IMR-90 (cell line): ENCODE measurements at regions not wholly inside any gene's neighbourhood (a gene's known extent, or its start where the extent isn't known, plus 50 kb on each side); places are given as distances from the start of the nearest gene placed in this dataset.

Experiments
- ATAC-seq: fragments of 200-7000 bp; cut with Tn5 transposase; 2 replicates; pipeline ENCODE4 v1.9.1; 2020; ENCODE audit warnings: low read depth, mild to moderate bottlenecking, moderate library complexity
- BruUV-seq: library from RNA; stranded (reverse); fragments of 400-500 nt; replicated peaks from 2 replicates; lab custom pipeline; 2021; lab: Mats Ljungman, UMichigan
- CTCF ChIA-PET: fragments of 300-600 bp; formaldehyde crosslinking; extraction: SDS; loops from one replicate; lab custom pipeline; 2021; ENCODE audit warnings: antibody characterized with exemption; lab: Yijun Ruan, JAX
- POLR2A ChIA-PET: fragments of 300-600 bp; sonication (Branson Sonifier 250); formaldehyde crosslinking; loops from one replicate; lab custom pipeline; 2022; ENCODE audit warnings: antibody characterized with exemption; ENCODE audit not compliant: unreplicated experiment; lab: Charles Lee
- DNase-seq: peaks from one replicate; pipeline ENCODE4 v3.0.0; 2013
- H2AFZ ChIP-seq: replicated peaks from 2 replicates; pipeline ENCODE3; 2013; ENCODE audit warnings: low read length, mild to moderate bottlenecking; ENCODE audit not compliant: poor library complexity
- H2AK5ac ChIP-seq: 2 replicates; pipeline ENCODE4 v1.6.1; 2013; ENCODE audit warnings: low read depth, low read length, inconsistent platforms
- H2AK9ac ChIP-seq: replicated peaks from 2 replicates; pipeline ENCODE3; 2013; ENCODE audit warnings: mild to moderate bottlenecking, low read depth, low read length, moderate library complexity; ENCODE audit not compliant: poor library complexity
- H2BK120ac ChIP-seq: 2 replicates; pipeline ENCODE4 v1.6.1; 2013; ENCODE audit warnings: low read depth, low read length, inconsistent platforms
- H2BK15ac ChIP-seq: 3 replicates; pipeline ENCODE4 v1.6.1; 2013; ENCODE audit warnings: low read depth, low read length, inconsistent platforms
- H2BK20ac ChIP-seq: 2 replicates; pipeline ENCODE4 v1.6.1; 2013; ENCODE audit warnings: low read depth, mild to moderate bottlenecking, inconsistent platforms, low read length, moderate library complexity
- H2BK5ac ChIP-seq: 2 replicates; pipeline ENCODE4 v1.6.1; 2013; ENCODE audit warnings: mild to moderate bottlenecking, low read depth, low read length, inconsistent platforms; ENCODE audit not compliant: poor library complexity, severe bottlenecking
- H3K14ac ChIP-seq: replicated peaks from 2 replicates; pipeline ENCODE4 v1.6.1; 2013; ENCODE audit warnings: low read depth, low read length, inconsistent platforms
- H3K18ac ChIP-seq: 2 replicates; pipeline ENCODE4 v1.6.1; 2013; ENCODE audit warnings: low read depth, low read length, control low read depth
- H3K23ac ChIP-seq: 2 replicates; pipeline ENCODE4 v1.6.1; 2013; ENCODE audit warnings: low read depth, low read length, inconsistent platforms
- H3K27ac ChIP-seq: 2 replicates; pipeline ENCODE4 v1.5.1; 2013; ENCODE audit warnings: mild to moderate bottlenecking, control low read depth, low read length; ENCODE audit not compliant: insufficient read depth
- H3K27me3 ChIP-seq: 2 replicates; pipeline ENCODE4 v1.6.1; 2013; ENCODE audit warnings: low read length; ENCODE audit not compliant: control insufficient read depth, insufficient read depth
- H3K36me3 ChIP-seq: 2 replicates; pipeline ENCODE4 v1.6.1; 2013; ENCODE audit warnings: low read length, mixed read lengths; ENCODE audit not compliant: control insufficient read depth, insufficient read depth
- H3K4ac ChIP-seq: 2 replicates; pipeline ENCODE4 v1.6.1; 2013; ENCODE audit warnings: low read depth, low read length, inconsistent platforms
- H3K4me1 ChIP-seq: 2 replicates; pipeline ENCODE4 v1.6.1; 2013; ENCODE audit warnings: low read length, mixed read lengths; ENCODE audit not compliant: control insufficient read depth, insufficient read depth
- H3K4me2 ChIP-seq: 2 replicates; pipeline ENCODE4 v1.6.1; 2013; ENCODE audit warnings: low read depth, mild to moderate bottlenecking, control low read depth, low read length, moderate library complexity
- H3K4me3 ChIP-seq: 2 replicates; pipeline ENCODE4 v1.5.1; 2013; ENCODE audit warnings: low read depth, mild to moderate bottlenecking, control low read depth, low read length, moderate library complexity; ENCODE audit not compliant: insufficient read depth
- H3K56ac ChIP-seq: 2 replicates; pipeline ENCODE4 v1.6.1; 2013; ENCODE audit warnings: low read length, inconsistent platforms; ENCODE audit not compliant: insufficient read depth; ENCODE audit errors: extremely low read depth
- H3K79me1 ChIP-seq, 2 experiments: 2 replicates each; pipeline ENCODE4 v1.6.1; 2013; ENCODE audit warnings: low read length in 2 of 2, inconsistent platforms in 1 of 2, low read depth in 1 of 2
- H3K9ac ChIP-seq: 2 replicates; pipeline ENCODE4 v1.6.1; 2013; ENCODE audit warnings: low read depth, low read length, control low read depth
- H3K9me1 ChIP-seq: 2 replicates; pipeline ENCODE4 v1.6.1; 2013; ENCODE audit warnings: low read length, inconsistent platforms; ENCODE audit not compliant: insufficient read depth
- H3K9me3 ChIP-seq: 2 replicates; pipeline ENCODE4 v1.6.1; 2013; ENCODE audit warnings: low read length; ENCODE audit not compliant: control insufficient read depth, insufficient read depth
- H4K20me1 ChIP-seq: 2 replicates; pipeline ENCODE4 v1.6.1; 2013; ENCODE audit warnings: low read length, inconsistent platforms; ENCODE audit not compliant: insufficient read depth
- H4K5ac ChIP-seq: 2 replicates; pipeline ENCODE4 v1.6.1; 2013; ENCODE audit warnings: mild to moderate bottlenecking, low read depth, low read length, control low read depth
- H4K8ac ChIP-seq, 2 experiments: 2 replicates each; pipeline ENCODE4 v1.6.1; 2013; ENCODE audit warnings: low read depth in 2 of 2, low read length in 2 of 2, control low read depth in 1 of 2, inconsistent platforms in 1 of 2
- H4K91ac ChIP-seq: 2 replicates; pipeline ENCODE4 v1.6.1; 2013; ENCODE audit warnings: low read depth, low read length, inconsistent platforms; ENCODE audit not compliant: insufficient read depth
- BHLHE40 ChIP-seq: fragments of 150-350 bp; IDR thresholded peaks from 2 replicates; pipeline ENCODE4 v1.6.1; 2016; ENCODE audit warnings: mild to moderate bottlenecking, low read depth, low read length
- USF2 ChIP-seq: fragments of 150-350 bp; IDR thresholded peaks from 2 replicates; pipeline ENCODE4 v1.6.1; 2017; ENCODE audit warnings: mild to moderate bottlenecking, antibody characterized with exemption, low read length, low read depth
- WGBS, 2 experiments: methylation state at CpG; one replicate each; pipeline versions ENCODE4 v1.1.5 to v1.1.7; 2013; ENCODE audit warnings: missing lambda C conversion rate in 2 of 2; ENCODE audit not compliant: insufficient read length in 1 of 2; ENCODE audit errors: extremely low coverage in 2 of 2; 5-methylcytosine and 5-hydroxymethylcytosine counted together
- dilution Hi-C: fragments of 300-500 bp; cut with HindIII; formaldehyde crosslinking; loops from one replicate; pipeline ENCODE4 v1.14.3; 2018; ENCODE audit warnings: low sequenced_read_pairs; ENCODE audit not compliant: unreplicated experiment
- in situ Hi-C: fragments of 300-500 bp; cut with MboI; formaldehyde crosslinking; loops from 3 replicates; pipeline ENCODE4 v1.14.3; 2019; ENCODE audit warnings: low sequenced_read_pairs, inconsistent platforms, mixed read lengths
- intact Hi-C: fragments of 100-400 bp; cut with micrococcal nuclease; formaldehyde crosslinking; loops from 2 replicates; pipeline ENCODE4 v1.10.0; 2022

- ATAC-seq (no peak), DNase-seq (no peak)
- H3K9me3 ChIP-seq, result peaks cover 9% of the 10 kb centered on the region; the same call in 1 of the 2 replicates
- H3K18ac ChIP-seq, result no peak overlapping the region
- H3K4me2 ChIP-seq, result no peak overlapping the region
- in situ Hi-C loops, result no loop called here
- no peak overlapping the region for H2AK9ac ChIP-seq
- H2BK20ac ChIP-seq, result no peak overlapping the region
- BruUV-seq, result no TSS peak
- ChIA-PET CTCF (no interaction called here), POLR2A (no interaction called here)
- H3K23ac ChIP-seq, result no peak overlapping the region
- no peak for TF ChIP-seq USF2
- TF ChIP-seq BHLHE40, result no peak
- H3K27ac ChIP-seq, result no peak overlapping the region
- no peak overlapping the region for H3K4me3 ChIP-seq
- no peak overlapping the region for H2BK5ac ChIP-seq
- no peak overlapping the region for H2AK5ac ChIP-seq
- H2BK120ac ChIP-seq, result no peak overlapping the region
- H3K14ac ChIP-seq, result no peak overlapping the region
- no peak overlapping the region for H2BK15ac ChIP-seq
- no peaks in the 10 kb centered on the region for H3K9me1 ChIP-seq
- H3K36me3 ChIP-seq, result no peaks in the 10 kb centered on the region
- H3K79me1 ChIP-seq, result no peaks in the 10 kb centered on the region
- no peak overlapping the region for H3K9ac ChIP-seq
- WGBS, 2 experiments, result no CpG with 5 or more reads among the region's 1 CpG
- H4K20me1 ChIP-seq, result no peaks in the 10 kb centered on the region
- H4K5ac ChIP-seq, result no peak overlapping the region
- intact Hi-C loops, result no loop called here
- H2AFZ ChIP-seq, result no peak overlapping the region
- no peak overlapping the region for H3K56ac ChIP-seq
- no peak overlapping the region for H3K4ac ChIP-seq
- no peak overlapping the region for H4K8ac ChIP-seq
- no peak overlapping the region for H4K91ac ChIP-seq
- no peaks in the 10 kb centered on the region for H3K4me1 ChIP-seq
- H3K27me3 ChIP-seq, result no peaks in the 10 kb centered on the region
- dilution Hi-C loops, result no loop called here
These were observed 1274.8 kb upstream of the ADGRL3 start for GRCh38 chr4:59925290-59925689.
